ENCODE measurements at regions not wholly inside any gene's neighbourhood (a gene's known extent, or its start where the extent isn't known, plus 50 kb on each side); places are given as distances from the start of the nearest gene placed in this dataset.

GRCh38 chr4:157889788-157890187, 283.0 kb downstream of the GASK1B start:
- no peak overlapping the region for H3K4me2 ChIP-seq
- H3K27ac ChIP-seq (ENCODE audit: low read depth in 2 of 2, low read length in 1 of 2): no peak overlapping the region
- H3K36me3 ChIP-seq (replicated peaks in 1 of 2; ENCODE audit: control insufficient read depth in 1 of 2, insufficient read depth in 2 of 2, low read length in 1 of 2): no peaks in the 10 kb centered on the region
- H2AFZ ChIP-seq (ENCODE audit: low read depth): no peak overlapping the region
- no peaks in the 10 kb centered on the region for H3F3A ChIP-seq (replicated peaks; ENCODE audit: insufficient read depth)
- no peak for TF ChIP-seq YY1 (IDR thresholded peaks at IDR 0.05; ENCODE audit: low read depth)
- TF ChIP-seq RXRA (IDR thresholded peaks at IDR 0.05; ENCODE audit: borderline replicate concordance, low read depth): no peak
- TF ChIP-seq GABPA (IDR thresholded peaks at IDR 0.05; ENCODE audit: low read depth): no peak
- no peak for TF ChIP-seq REST (IDR thresholded peaks at IDR 0.05; ENCODE audit: low read depth, low read length)
- TF ChIP-seq MEF2A (IDR thresholded peaks at IDR 0.05; ENCODE audit: borderline replicate concordance, low read depth): no peak
- TF ChIP-seq TAF1 (IDR thresholded peaks at IDR 0.05; ENCODE audit: borderline replicate concordance, low read depth, low read length): no peak
- H3K9me2 ChIP-seq: no peaks in the 10 kb centered on the region
- no peak for DNase-seq
- no peak overlapping the region for H3K4me3 ChIP-seq (ENCODE audit: low read depth in 2 of 2, low read length in 1 of 2)
- no peak overlapping the region for H3K9ac ChIP-seq
- no peaks in the 10 kb centered on the region for H3K9me3 ChIP-seq
- 95% methylated on average over 2 of the region's 2 CpGs for whole genome bisulfite sequencing (ENCODE audit: low lambda C conversion rate)
- CTCF ChIA-PET: no interaction called here
- no peaks in the 10 kb centered on the region; a peak in 1 of 4 replicates for H3K4me1 ChIP-seq (ENCODE audit: control insufficient read depth in 1 of 2, insufficient read depth in 2 of 2, low read depth in 1 of 2, low read length in 1 of 2)
- POLR2A ChIA-PET: no interaction called here
- no peaks in the 10 kb centered on the region for H3K27me3 ChIP-seq (ENCODE audit: insufficient read depth)
- no peaks in the 10 kb centered on the region for H3K79me2 ChIP-seq (ENCODE audit: insufficient read depth)
- no peaks in the 10 kb centered on the region for H4K20me1 ChIP-seq (ENCODE audit: insufficient read depth)

DNA sequence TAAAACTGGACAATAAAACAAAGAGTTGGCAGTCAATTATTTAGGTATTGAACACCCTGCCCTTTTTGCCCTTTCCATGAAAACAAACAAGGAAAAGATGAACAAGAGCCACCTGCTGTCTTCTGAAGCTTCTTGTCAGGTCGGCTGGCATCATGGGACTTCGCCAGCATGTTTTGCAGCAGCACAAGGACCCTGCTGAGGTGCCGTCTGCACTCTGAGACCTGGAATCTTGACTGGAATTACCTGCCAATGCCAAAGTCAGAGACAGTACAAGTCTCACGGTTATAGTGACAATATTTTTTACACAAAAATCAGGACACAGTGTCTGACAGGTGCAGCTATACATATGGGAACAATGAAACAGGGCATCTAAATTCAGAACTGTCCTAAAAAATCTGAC, 284.5 kb downstream of the GASK1B start:
- no peak for DNase-seq
- Histone ChIP-seq H3K9me2 (no peaks in the 10 kb centered on the region), H2AFZ (ENCODE audit: low read depth) (no peak overlapping the region), H4K20me1 (ENCODE audit: insufficient read depth) (no peaks in the 10 kb centered on the region), H3K4me3 (ENCODE audit: low read depth in 2 of 2, low read length in 1 of 2) (no peak overlapping the region), H3K36me3 (replicated peaks in 1 of 2; ENCODE audit: control insufficient read depth in 1 of 2, insufficient read depth in 2 of 2, low read length in 1 of 2) (no peaks in the 10 kb centered on the region), H3K27me3 (ENCODE audit: insufficient read depth) (no peaks in the 10 kb centered on the region), H3K9me3 (no peaks in the 10 kb centered on the region), H3K9ac (no peak overlapping the region), H3K27ac (ENCODE audit: low read depth in 2 of 2, low read length in 1 of 2) (no peak overlapping the region), H3K79me2 (ENCODE audit: insufficient read depth) (no peaks in the 10 kb centered on the region), H3K4me2 (no peak overlapping the region), H3K4me1 (ENCODE audit: control insufficient read depth in 1 of 2, insufficient read depth in 2 of 2, low read depth in 1 of 2, low read length in 1 of 2) (no peaks in the 10 kb centered on the region; a peak in 1 of 4 replicates), H3F3A (replicated peaks; ENCODE audit: insufficient read depth) (no peaks in the 10 kb centered on the region)
- WGBS (ENCODE audit: low lambda C conversion rate): 24% methylated on average over 4 of the region's 4 CpGs
- ChIA-PET POLR2A (no interaction called here), CTCF (no interaction called here)
- TF ChIP-seq TEAD4 (IDR thresholded peaks at IDR 0.05; ENCODE audit: borderline replicate concordance, insufficient read depth) (no peak), POLR2AphosphoS5 (IDR thresholded peaks at IDR 0.05; ENCODE audit: low read depth, low read length) (no peak), TCF12 (IDR thresholded peaks at IDR 0.05) (no peak)

DNA sequence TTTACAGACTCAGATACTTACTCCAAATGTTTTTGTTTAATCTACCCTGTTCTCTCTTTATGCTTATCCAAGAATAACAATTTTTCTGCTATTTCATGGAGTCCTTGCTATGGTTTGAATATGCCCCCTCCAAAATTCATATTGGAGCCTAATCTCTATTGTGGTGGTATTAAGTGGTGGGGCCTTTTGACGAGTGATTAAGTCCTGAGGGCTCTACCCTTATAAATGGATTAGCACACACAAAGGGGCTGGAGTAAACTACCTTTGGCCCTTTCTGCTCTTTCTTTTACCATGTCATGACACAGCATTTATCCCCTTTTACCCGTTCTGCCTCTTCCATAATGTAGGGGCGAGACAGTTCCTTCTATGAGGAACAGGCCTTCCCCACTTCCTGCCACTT, 285.5 kb downstream of the GASK1B start:
- Histone ChIP-seq H3K4me3 (ENCODE audit: low read depth in 2 of 2, low read length in 1 of 2) (no peak overlapping the region), H3K9ac (no peak overlapping the region), H3F3A (replicated peaks; ENCODE audit: insufficient read depth) (no peaks in the 10 kb centered on the region), H3K79me2 (ENCODE audit: insufficient read depth) (no peaks in the 10 kb centered on the region), H3K27me3 (ENCODE audit: insufficient read depth) (no peaks in the 10 kb centered on the region), H3K36me3 (replicated peaks in 1 of 2; ENCODE audit: control insufficient read depth in 1 of 2, insufficient read depth in 2 of 2, low read length in 1 of 2) (no peaks in the 10 kb centered on the region), H4K20me1 (ENCODE audit: insufficient read depth) (no peaks in the 10 kb centered on the region), H3K27ac (ENCODE audit: low read depth in 2 of 2, low read length in 1 of 2) (no peak overlapping the region), H3K9me2 (no peaks in the 10 kb centered on the region), H3K4me2 (no peak overlapping the region), H3K4me1 (ENCODE audit: control insufficient read depth in 1 of 2, insufficient read depth in 2 of 2, low read depth in 1 of 2, low read length in 1 of 2) (no peaks in the 10 kb centered on the region; a peak in 1 of 4 replicates), H2AFZ (ENCODE audit: low read depth) (no peak overlapping the region), H3K9me3 (no peaks in the 10 kb centered on the region)
- POLR2A ChIA-PET: no interaction called here
- no peak for DNase-seq
- WGBS (ENCODE audit: low lambda C conversion rate): 60% methylated on average over 3 of the region's 3 CpGs
- CTCF ChIA-PET: no interaction called here
- TF ChIP-seq, protein P1, sequence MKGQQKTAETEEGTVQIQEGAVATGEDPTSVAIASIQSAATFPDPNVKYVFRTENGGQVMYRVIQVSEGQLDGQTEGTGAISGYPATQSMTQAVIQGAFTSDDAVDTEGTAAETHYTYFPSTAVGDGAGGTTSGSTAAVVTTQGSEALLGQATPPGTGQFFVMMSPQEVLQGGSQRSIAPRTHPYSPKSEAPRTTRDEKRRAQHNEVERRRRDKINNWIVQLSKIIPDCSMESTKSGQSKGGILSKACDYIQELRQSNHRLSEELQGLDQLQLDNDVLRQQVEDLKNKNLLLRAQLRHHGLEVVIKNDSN (IDR thresholded peaks at IDR 0.05; ENCODE audit: borderline replicate concordance, low read depth): no peak
- TF ChIP-seq SMC3 (IDR thresholded peaks at IDR 0.05; ENCODE audit: low read depth, low read length) (no peak), GABPA (IDR thresholded peaks at IDR 0.05; ENCODE audit: low read depth) (no peak), IRF3 (IDR thresholded peaks at IDR 0.05; ENCODE audit: low read depth, low read length) (no peak), TEAD4 (IDR thresholded peaks at IDR 0.05; ENCODE audit: borderline replicate concordance, insufficient read depth) (no peak), TAF1 (IDR thresholded peaks at IDR 0.05; ENCODE audit: borderline replicate concordance, low read depth, low read length) (no peak), NFIC (IDR thresholded peaks at IDR 0.05; ENCODE audit: borderline replicate concordance) (no peak), MEF2A (IDR thresholded peaks at IDR 0.05; ENCODE audit: borderline replicate concordance, low read depth) (no peak), REST (IDR thresholded peaks at IDR 0.05; ENCODE audit: low read depth, low read length) (no peak)
